GM21367 (cell line): ENCODE measurements at regions not wholly inside any gene's neighbourhood (a gene's known extent, or its start where the extent isn't known, plus 50 kb on each side); places are given as distances from the start of the nearest gene placed in this dataset.

Experiments used
- ATAC-seq: cut with Tn5 transposase; IDR thresholded peaks from one replicate; pipeline ENCODE4 v1.9.1; 2021; ENCODE audit not compliant: unreplicated experiment

- ATAC-seq = no peak
Measured at GRCh38 chr20:41952166-41952565, 334.0 kb upstream of the CHD6 start.

GRCh38 chr20:41951615-41952014 lies 333.4 kb upstream of the CHD6 start:
- no peak for ATAC-seq

- no peak for ATAC-seq
Measured at GRCh38 chr20:41939659-41940058, 321.5 kb upstream of the CHD6 start.

GRCh38 chr20:41938353-41938752 lies 320.2 kb upstream of the CHD6 start:
- no peak for ATAC-seq

GRCh38 chr20:41935259-41935791 lies 317.1 kb upstream of the CHD6 start:
- no peak for ATAC-seq

- no peak for ATAC-seq
Measured at GRCh38 chr20:41932431-41932830, 314.3 kb upstream of the CHD6 start.

- ATAC-seq = no peak
Measured at GRCh38 chr20:41927655-41928054, 309.5 kb upstream of the CHD6 start.

GRCh38 chr20:41927189-41927588 lies 309.0 kb upstream of the CHD6 start:
- no peak for ATAC-seq

GRCh38 chr20:41925476-41925875 lies 307.3 kb upstream of the CHD6 start:
- no peak for ATAC-seq

GRCh38 chr20:41923624-41924023 lies 305.4 kb upstream of the CHD6 start:
- ATAC-seq = no peak

- no peak for ATAC-seq
Measured at GRCh38 chr20:41913146-41913545, 295.0 kb upstream of the CHD6 start.

GRCh38 chr20:41910558-41910957 lies 292.4 kb upstream of the CHD6 start:
- no peak for ATAC-seq

- no peak for ATAC-seq
Measured at GRCh38 chr20:41905199-41905598, 287.0 kb upstream of the CHD6 start.

GRCh38 chr20:41903586-41903985 lies 285.4 kb upstream of the CHD6 start:
- ATAC-seq = no peak

GRCh38 chr20:41902346-41902745 lies 284.2 kb upstream of the CHD6 start:
- ATAC-seq = no peak

GRCh38 chr20:41900201-41900691 lies 282.1 kb upstream of the CHD6 start:
- ATAC-seq = no peak

GRCh38 chr20:41897708-41898107 lies 279.5 kb upstream of the CHD6 start:
- no peak for ATAC-seq

- ATAC-seq = no peak
Measured at GRCh38 chr20:41895241-41896032, 277.3 kb upstream of the CHD6 start.

GRCh38 chr20:41894255-41894963 lies 276.2 kb upstream of the CHD6 start:
- no peak for ATAC-seq

GRCh38 chr20:41892031-41892430 lies 273.9 kb upstream of the CHD6 start:
- no peak for ATAC-seq

GRCh38 chr20:41889844-41890224 lies 271.7 kb upstream of the CHD6 start:
- ATAC-seq = no peak
